Endothelial cell (in vitro differentiated cells): ENCODE measurements at regions not wholly inside any gene's neighbourhood (a gene's known extent, or its start where the extent isn't known, plus 50 kb on each side); places are given as distances from the start of the nearest gene placed in this dataset.

Source experiments
- DNase-seq: peaks from one replicate; pipeline ENCODE4 v3.0.0; 2021; ENCODE audit warnings: low spot score
- H3K27ac Mint-ChIP-seq: one replicate; pipeline ENCODE4 v1.8.0; 2021; ENCODE audit warnings: mixed read lengths, inconsistent platforms; ENCODE audit not compliant: unreplicated experiment
- H3K27me3 Mint-ChIP-seq: one replicate; pipeline ENCODE4 v1.8.0; 2021; ENCODE audit warnings: mild to moderate bottlenecking, moderate library complexity, mixed read lengths, inconsistent platforms; ENCODE audit not compliant: unreplicated experiment
- H3K36me3 Mint-ChIP-seq: one replicate; pipeline ENCODE4 v1.8.0; 2021; ENCODE audit warnings: mild to moderate bottlenecking, low read depth, mixed read lengths, inconsistent platforms; ENCODE audit not compliant: unreplicated experiment
- H3K4me1 Mint-ChIP-seq: one replicate; pipeline ENCODE4 v1.8.0; 2021; ENCODE audit warnings: mild to moderate bottlenecking, mixed read lengths, inconsistent platforms; ENCODE audit not compliant: unreplicated experiment
- H3K4me3 Mint-ChIP-seq: one replicate; pipeline ENCODE4 v1.8.0; 2021; ENCODE audit warnings: mild to moderate bottlenecking, mixed read lengths, inconsistent platforms; ENCODE audit not compliant: unreplicated experiment
- H3K9me3 Mint-ChIP-seq: one replicate; pipeline ENCODE4 v1.8.0; 2021; ENCODE audit warnings: mixed read lengths, inconsistent platforms; ENCODE audit not compliant: unreplicated experiment
- CTCF ChIP-seq: fragments of 200-600 bp; sonication (generic); IDR thresholded peaks from one replicate; pipeline ENCODE4 v1.5.0; 2021; ENCODE audit warnings: antibody characterized with exemption; ENCODE audit not compliant: unreplicated experiment

DNA sequence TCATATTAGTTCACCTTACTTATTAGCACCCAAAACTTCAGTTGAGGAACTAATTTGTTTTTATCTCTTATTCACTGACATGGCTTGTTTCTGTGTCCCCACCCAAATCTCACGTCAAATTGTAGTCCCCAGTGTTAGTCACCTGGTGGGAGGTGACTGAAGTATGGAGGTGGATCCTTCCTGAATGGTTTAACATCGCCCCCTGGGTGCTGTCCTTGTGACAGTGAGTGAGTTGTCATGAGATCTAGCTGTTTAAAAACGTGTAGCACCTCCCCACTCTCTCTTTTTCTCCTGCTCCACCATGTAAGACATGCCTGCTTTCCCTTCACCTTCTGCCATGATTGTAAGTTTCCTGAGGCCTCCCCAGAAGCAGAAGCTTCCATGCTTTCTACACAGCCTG lies 75.0 kb upstream of the HECTD2 start:
- Mint-ChIP-seq H3K27me3 (no peaks in the 10 kb centered on the region), H3K36me3 (no peaks in the 10 kb centered on the region), H3K27ac (no peak overlapping the region), H3K4me1 (peaks cover 2% of the 10 kb centered on the region), H3K4me3 (no peak overlapping the region), H3K9me3 (no peaks in the 10 kb centered on the region)
- no peak for TF ChIP-seq CTCF
- DNase-seq: no peak

DNA sequence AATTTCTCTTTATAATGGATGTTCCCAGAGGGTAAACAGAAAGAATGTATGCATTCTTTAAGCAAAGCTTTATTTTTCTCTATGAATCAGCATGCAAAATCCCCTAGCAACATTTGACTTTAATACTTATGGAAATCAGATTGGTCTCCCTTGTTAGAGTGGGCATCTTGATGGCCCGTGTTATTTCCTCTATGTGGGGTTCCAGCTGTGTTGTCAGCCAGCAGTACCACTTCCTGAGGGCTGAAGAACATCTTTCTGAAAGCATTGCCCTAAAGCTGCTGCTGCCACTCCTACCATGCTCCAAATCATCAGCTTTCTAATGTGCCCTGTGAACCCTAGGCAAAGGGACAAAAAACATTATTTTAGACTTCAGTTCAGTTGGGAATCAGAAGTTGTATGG lies 70.4 kb upstream of the HECTD2 start:
- H3K27ac Mint-ChIP-seq: no peak overlapping the region
- no peak for DNase-seq
- H3K4me1 Mint-ChIP-seq: peaks cover 6% of the 10 kb centered on the region
- no peaks in the 10 kb centered on the region for H3K9me3 Mint-ChIP-seq
- no peak for TF ChIP-seq CTCF
- no peaks in the 10 kb centered on the region for H3K27me3 Mint-ChIP-seq
- H3K36me3 Mint-ChIP-seq: no peaks in the 10 kb centered on the region
- H3K4me3 Mint-ChIP-seq: no peak overlapping the region

DNA sequence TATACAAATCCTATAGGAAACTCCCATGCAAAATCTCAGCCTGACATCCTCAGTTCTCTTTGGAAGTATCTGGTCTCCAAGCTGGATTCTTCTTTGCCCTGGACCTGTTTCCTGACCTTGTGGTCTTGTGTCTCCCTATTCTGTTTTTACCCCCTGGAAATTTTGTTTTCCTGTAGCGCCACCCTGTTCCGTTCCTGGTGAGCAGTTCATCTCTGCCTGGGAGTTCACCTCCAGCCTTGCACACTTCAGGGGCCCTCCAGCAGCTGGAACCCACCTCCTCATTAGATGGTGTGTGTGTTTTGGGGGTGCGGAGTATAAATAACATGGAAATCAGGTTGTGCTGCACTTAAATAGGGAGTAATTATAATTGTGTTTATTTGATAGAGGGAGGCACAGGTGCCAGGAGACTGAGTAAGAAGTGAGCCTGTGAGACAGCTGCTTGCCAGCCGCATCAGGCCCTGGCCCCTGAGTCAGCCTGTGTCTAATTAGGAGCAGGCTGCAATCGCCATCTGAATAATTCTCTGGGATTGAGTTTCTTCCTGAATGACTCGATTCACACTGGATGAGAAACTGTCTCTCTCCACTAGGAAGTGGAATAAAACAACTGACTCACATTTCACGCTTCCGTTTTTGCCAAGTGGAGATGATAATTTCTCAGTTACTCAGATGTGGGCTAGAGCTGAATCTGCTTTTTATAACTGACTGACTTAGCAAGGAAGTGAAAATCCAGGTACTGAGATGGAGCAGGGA lies 69.4 kb upstream of the HECTD2 start:
- Mint-ChIP-seq H3K36me3 (no peaks in the 10 kb centered on the region), H3K4me3 (no peak overlapping the region), H3K9me3 (no peaks in the 10 kb centered on the region), H3K27me3 (no peaks in the 10 kb centered on the region), H3K4me1 (peaks cover 6% of the 10 kb centered on the region), H3K27ac (no peak overlapping the region)
- DNase-seq: no peak
- TF ChIP-seq CTCF: no peak

GRCh38 chr10:91341686-91342085 lies 68.5 kb upstream of the HECTD2 start:
- no peak overlapping the region for H3K4me3 Mint-ChIP-seq
- no peak for TF ChIP-seq CTCF
- no peak overlapping the region for H3K27ac Mint-ChIP-seq
- H3K9me3 Mint-ChIP-seq: no peaks in the 10 kb centered on the region
- H3K27me3 Mint-ChIP-seq: no peaks in the 10 kb centered on the region
- DNase-seq: no peak
- peaks cover 6% of the 10 kb centered on the region for H3K4me1 Mint-ChIP-seq
- no peaks in the 10 kb centered on the region for H3K36me3 Mint-ChIP-seq

DNA sequence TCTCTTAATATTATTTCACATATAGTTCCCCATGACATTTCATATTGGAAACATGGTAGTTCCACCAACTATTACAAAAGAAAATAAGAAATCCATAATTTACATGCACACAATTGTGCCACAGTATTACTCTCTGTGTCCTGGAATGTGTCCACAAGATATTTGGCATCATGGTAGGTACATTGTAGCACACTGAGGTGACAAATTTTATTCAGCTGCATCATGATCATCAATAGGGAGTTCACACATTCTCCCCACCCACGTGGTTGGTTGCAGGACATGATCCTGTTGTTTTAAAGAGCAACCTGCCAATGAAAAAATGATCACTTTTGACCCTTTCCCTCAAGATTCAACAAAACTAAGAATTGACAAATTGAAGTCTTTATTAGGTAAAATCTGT lies 67.1 kb upstream of the HECTD2 start:
- no peak overlapping the region for H3K27ac Mint-ChIP-seq
- H3K27me3 Mint-ChIP-seq: no peaks in the 10 kb centered on the region
- no peak for TF ChIP-seq CTCF
- peaks cover 4% of the 10 kb centered on the region for H3K4me1 Mint-ChIP-seq
- no peaks in the 10 kb centered on the region for H3K36me3 Mint-ChIP-seq
- H3K4me3 Mint-ChIP-seq: no peak overlapping the region
- H3K9me3 Mint-ChIP-seq: no peaks in the 10 kb centered on the region
- no peak for DNase-seq
